IMR-90 (cell line): ENCODE measurements at regions not wholly inside any gene's neighbourhood (a gene's known extent, or its start where the extent isn't known, plus 50 kb on each side); places are given as distances from the start of the nearest gene placed in this dataset.

Experiments
- ATAC-seq: fragments of 200-7000 bp; cut with Tn5 transposase; 2 replicates; pipeline ENCODE4 v1.9.1; 2020; ENCODE audit warnings: low read depth, mild to moderate bottlenecking, moderate library complexity
- BruUV-seq: library from RNA; stranded (reverse); fragments of 400-500 nt; replicated peaks from 2 replicates; lab custom pipeline; 2021; lab: Mats Ljungman, UMichigan
- CTCF ChIA-PET: fragments of 300-600 bp; formaldehyde crosslinking; extraction: SDS; loops from one replicate; lab custom pipeline; 2021; ENCODE audit warnings: antibody characterized with exemption; lab: Yijun Ruan, JAX
- POLR2A ChIA-PET: fragments of 300-600 bp; sonication (Branson Sonifier 250); formaldehyde crosslinking; loops from one replicate; lab custom pipeline; 2022; ENCODE audit warnings: antibody characterized with exemption; ENCODE audit not compliant: unreplicated experiment; lab: Charles Lee
- DNase-seq: peaks from one replicate; pipeline ENCODE4 v3.0.0; 2013
- H2AFZ ChIP-seq: replicated peaks from 2 replicates; pipeline ENCODE3; 2013; ENCODE audit warnings: low read length, mild to moderate bottlenecking; ENCODE audit not compliant: poor library complexity
- H2AK5ac ChIP-seq: 2 replicates; pipeline ENCODE4 v1.6.1; 2013; ENCODE audit warnings: low read depth, low read length, inconsistent platforms
- H2AK9ac ChIP-seq: replicated peaks from 2 replicates; pipeline ENCODE3; 2013; ENCODE audit warnings: mild to moderate bottlenecking, low read depth, low read length, moderate library complexity; ENCODE audit not compliant: poor library complexity
- H2BK120ac ChIP-seq: 2 replicates; pipeline ENCODE4 v1.6.1; 2013; ENCODE audit warnings: low read depth, low read length, inconsistent platforms
- H2BK15ac ChIP-seq: 3 replicates; pipeline ENCODE4 v1.6.1; 2013; ENCODE audit warnings: low read depth, low read length, inconsistent platforms
- H2BK20ac ChIP-seq: 2 replicates; pipeline ENCODE4 v1.6.1; 2013; ENCODE audit warnings: low read depth, mild to moderate bottlenecking, inconsistent platforms, low read length, moderate library complexity
- H2BK5ac ChIP-seq: 2 replicates; pipeline ENCODE4 v1.6.1; 2013; ENCODE audit warnings: mild to moderate bottlenecking, low read depth, low read length, inconsistent platforms; ENCODE audit not compliant: poor library complexity, severe bottlenecking
- H3K14ac ChIP-seq: replicated peaks from 2 replicates; pipeline ENCODE4 v1.6.1; 2013; ENCODE audit warnings: low read depth, low read length, inconsistent platforms
- H3K18ac ChIP-seq: 2 replicates; pipeline ENCODE4 v1.6.1; 2013; ENCODE audit warnings: low read depth, low read length, control low read depth
- H3K23ac ChIP-seq: 2 replicates; pipeline ENCODE4 v1.6.1; 2013; ENCODE audit warnings: low read depth, low read length, inconsistent platforms
- H3K27ac ChIP-seq: 2 replicates; pipeline ENCODE4 v1.5.1; 2013; ENCODE audit warnings: mild to moderate bottlenecking, control low read depth, low read length; ENCODE audit not compliant: insufficient read depth
- H3K27me3 ChIP-seq: 2 replicates; pipeline ENCODE4 v1.6.1; 2013; ENCODE audit warnings: low read length; ENCODE audit not compliant: control insufficient read depth, insufficient read depth
- H3K36me3 ChIP-seq: 2 replicates; pipeline ENCODE4 v1.6.1; 2013; ENCODE audit warnings: low read length, mixed read lengths; ENCODE audit not compliant: control insufficient read depth, insufficient read depth
- H3K4ac ChIP-seq: 2 replicates; pipeline ENCODE4 v1.6.1; 2013; ENCODE audit warnings: low read depth, low read length, inconsistent platforms
- H3K4me1 ChIP-seq: 2 replicates; pipeline ENCODE4 v1.6.1; 2013; ENCODE audit warnings: low read length, mixed read lengths; ENCODE audit not compliant: control insufficient read depth, insufficient read depth
- H3K4me2 ChIP-seq: 2 replicates; pipeline ENCODE4 v1.6.1; 2013; ENCODE audit warnings: low read depth, mild to moderate bottlenecking, control low read depth, low read length, moderate library complexity
- H3K4me3 ChIP-seq: 2 replicates; pipeline ENCODE4 v1.5.1; 2013; ENCODE audit warnings: low read depth, mild to moderate bottlenecking, control low read depth, low read length, moderate library complexity; ENCODE audit not compliant: insufficient read depth
- H3K56ac ChIP-seq: 2 replicates; pipeline ENCODE4 v1.6.1; 2013; ENCODE audit warnings: low read length, inconsistent platforms; ENCODE audit not compliant: insufficient read depth; ENCODE audit errors: extremely low read depth
- H3K79me1 ChIP-seq, 2 experiments: 2 replicates each; pipeline ENCODE4 v1.6.1; 2013; ENCODE audit warnings: low read length in 2 of 2, inconsistent platforms in 1 of 2, low read depth in 1 of 2
- H3K9ac ChIP-seq: 2 replicates; pipeline ENCODE4 v1.6.1; 2013; ENCODE audit warnings: low read depth, low read length, control low read depth
- H3K9me1 ChIP-seq: 2 replicates; pipeline ENCODE4 v1.6.1; 2013; ENCODE audit warnings: low read length, inconsistent platforms; ENCODE audit not compliant: insufficient read depth
- H3K9me3 ChIP-seq: 2 replicates; pipeline ENCODE4 v1.6.1; 2013; ENCODE audit warnings: low read length; ENCODE audit not compliant: control insufficient read depth, insufficient read depth
- H4K20me1 ChIP-seq: 2 replicates; pipeline ENCODE4 v1.6.1; 2013; ENCODE audit warnings: low read length, inconsistent platforms; ENCODE audit not compliant: insufficient read depth
- H4K5ac ChIP-seq: 2 replicates; pipeline ENCODE4 v1.6.1; 2013; ENCODE audit warnings: mild to moderate bottlenecking, low read depth, low read length, control low read depth
- H4K8ac ChIP-seq, 2 experiments: 2 replicates each; pipeline ENCODE4 v1.6.1; 2013; ENCODE audit warnings: low read depth in 2 of 2, low read length in 2 of 2, control low read depth in 1 of 2, inconsistent platforms in 1 of 2
- H4K91ac ChIP-seq: 2 replicates; pipeline ENCODE4 v1.6.1; 2013; ENCODE audit warnings: low read depth, low read length, inconsistent platforms; ENCODE audit not compliant: insufficient read depth
- BHLHE40 ChIP-seq: fragments of 150-350 bp; IDR thresholded peaks from 2 replicates; pipeline ENCODE4 v1.6.1; 2016; ENCODE audit warnings: mild to moderate bottlenecking, low read depth, low read length
- CHD1 ChIP-seq: IDR thresholded peaks from 2 replicates; pipeline ENCODE4 v1.6.1; 2012; ENCODE audit warnings: low read depth, low read length, improper control_type of control experiment
- CTCF ChIP-seq: conservative IDR thresholded peaks from 2 replicates; pipeline ENCODE4 v1.5.1; 2012; ENCODE audit warnings: mild to moderate bottlenecking, low read depth, low read length, improper control_type of control experiment
- MAZ ChIP-seq: IDR thresholded peaks from 2 replicates; pipeline ENCODE4 v1.6.1; 2012; ENCODE audit warnings: low read depth, mild to moderate bottlenecking, low read length, improper control_type of control experiment, moderate library complexity, borderline replicate concordance
- MXI1 ChIP-seq: IDR thresholded peaks from 2 replicates; pipeline ENCODE4 v1.6.1; 2012; ENCODE audit warnings: low read depth, mild to moderate bottlenecking, low read length, moderate library complexity, borderline replicate concordance
- NFE2L2 ChIP-seq: fragments of 150-350 bp; IDR thresholded peaks from 2 replicates; pipeline ENCODE4 v1.6.1; 2016; ENCODE audit warnings: low read depth, mild to moderate bottlenecking, low read length
- RAD21 ChIP-seq: IDR thresholded peaks from 2 replicates; pipeline ENCODE4 v1.6.1; 2012; ENCODE audit warnings: low read length, improper control_type of control experiment
- RCOR1 ChIP-seq: IDR thresholded peaks from 2 replicates; pipeline ENCODE4 v1.6.1; 2012; ENCODE audit warnings: mild to moderate bottlenecking, low read length, improper control_type of control experiment; ENCODE audit not compliant: insufficient replicate concordance
- RFX5 ChIP-seq: IDR thresholded peaks from 2 replicates; pipeline ENCODE4 v1.8.0; 2012; ENCODE audit warnings: low read depth, mild to moderate bottlenecking, low read length, moderate library complexity
- SMC3 ChIP-seq: fragments of 150-350 bp; IDR thresholded peaks from 2 replicates; pipeline ENCODE4 v1.6.1; 2016; ENCODE audit warnings: low read depth, mild to moderate bottlenecking, antibody characterized with exemption, low read length, moderate library complexity
- USF2 ChIP-seq: fragments of 150-350 bp; IDR thresholded peaks from 2 replicates; pipeline ENCODE4 v1.6.1; 2017; ENCODE audit warnings: mild to moderate bottlenecking, antibody characterized with exemption, low read length, low read depth
- WGBS, 2 experiments: methylation state at CpG; one replicate each; pipeline versions ENCODE4 v1.1.5 to v1.1.7; 2013; ENCODE audit warnings: missing lambda C conversion rate in 2 of 2; ENCODE audit not compliant: insufficient read length in 1 of 2; ENCODE audit errors: extremely low coverage in 2 of 2; 5-methylcytosine and 5-hydroxymethylcytosine counted together
- dilution Hi-C: fragments of 300-500 bp; cut with HindIII; formaldehyde crosslinking; loops from one replicate; pipeline ENCODE4 v1.14.3; 2018; ENCODE audit warnings: low sequenced_read_pairs; ENCODE audit not compliant: unreplicated experiment
- in situ Hi-C: fragments of 300-500 bp; cut with MboI; formaldehyde crosslinking; loops from 3 replicates; pipeline ENCODE4 v1.14.3; 2019; ENCODE audit warnings: low sequenced_read_pairs, inconsistent platforms, mixed read lengths
- intact Hi-C: fragments of 100-400 bp; cut with micrococcal nuclease; formaldehyde crosslinking; loops from 2 replicates; pipeline ENCODE4 v1.10.0; 2022

- no peak overlapping the region for H4K91ac ChIP-seq
- H3K14ac ChIP-seq = no peak overlapping the region
- H3K27me3 ChIP-seq = no peaks in the 10 kb centered on the region
- DNase-seq = no peak
- no peak for ATAC-seq
- no peak overlapping the region for H3K9ac ChIP-seq
- H2AK9ac ChIP-seq = no peak overlapping the region
- no peak overlapping the region for H2BK5ac ChIP-seq
- H3K23ac ChIP-seq = no peak overlapping the region
- TF ChIP-seq RCOR1 (no peak), CHD1 (no peak), NFE2L2 (no peak), RAD21 (no peak), BHLHE40 (no peak), RFX5 (no peak), MAZ (no peak), SMC3 (no peak), CTCF (no peak), MXI1 (no peak), USF2 (no peak)
- H3K4me2 ChIP-seq = no peak overlapping the region
- no peaks in the 10 kb centered on the region for H4K20me1 ChIP-seq
- dilution Hi-C loops = no loop called here
- H3K4me1 ChIP-seq = no peaks in the 10 kb centered on the region
- no peak overlapping the region for H2BK120ac ChIP-seq
- H2AK5ac ChIP-seq = no peak overlapping the region
- no peak overlapping the region for H3K4me3 ChIP-seq
- H3K79me1 ChIP-seq = no peaks in the 10 kb centered on the region
- WGBS, 2 experiments = 71% methylated on average over 1 of the region's 2 CpGs; no CpG with 5 or more reads in 1 of the 2 experiments
- no peak overlapping the region for H2BK20ac ChIP-seq
- no peak overlapping the region for H2BK15ac ChIP-seq
- no peak overlapping the region for H4K8ac ChIP-seq
- H3K36me3 ChIP-seq = no peaks in the 10 kb centered on the region
- intact Hi-C loops = no loop called here
- in situ Hi-C loops = no loop called here
- H3K18ac ChIP-seq = no peak overlapping the region
- H3K9me1 ChIP-seq = no peaks in the 10 kb centered on the region
- BruUV-seq = no TSS peak
- H3K9me3 ChIP-seq = no peaks in the 10 kb centered on the region
- ChIA-PET POLR2A (no interaction called here), CTCF (no interaction called here)
- no peak overlapping the region for H3K27ac ChIP-seq
- no peak overlapping the region for H2AFZ ChIP-seq
- no peak overlapping the region for H4K5ac ChIP-seq
- H3K4ac ChIP-seq = no peak overlapping the region
- H3K56ac ChIP-seq = no peak overlapping the region
These were observed 272.1 kb downstream of the SPATA31D1 start for GRCh38 chr9:82260691-82261090.
